Right hindlimb (tissue), 1 donor: ENCODE measurements at regions not wholly inside any gene's neighbourhood (a gene's known extent, or its start where the extent isn't known, plus 50 kb on each side); places are given as distances from the start of the nearest gene placed in this dataset.
A peak's percentile ranks its signal among the peaks of the same experiment; 100 is the strongest.

ENCODE experiments used
- DNase-seq: peaks from one replicate; pipeline ENCODE4 v3.0.0-alpha.2; 2018

DNA sequence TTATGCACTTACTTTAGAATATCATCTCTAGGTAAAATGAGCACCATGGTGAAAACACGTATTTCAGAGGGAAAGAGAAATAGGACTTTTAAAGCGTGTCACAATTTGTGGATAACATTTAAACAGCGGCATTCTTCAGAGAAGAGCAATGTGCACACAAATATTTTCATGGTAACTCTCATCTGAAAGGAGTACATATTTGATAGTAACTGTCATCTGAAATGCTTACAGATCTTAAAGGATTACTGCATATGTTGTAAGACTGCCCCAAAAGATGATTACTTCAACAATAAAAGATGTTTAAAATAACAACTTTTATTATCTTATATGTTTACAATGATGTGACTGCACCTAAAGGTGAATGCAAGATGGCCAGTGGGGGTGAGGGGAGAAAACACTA lies 408.8 kb downstream of the PLA2G4A start:
- no peak for DNase-seq

DNA sequence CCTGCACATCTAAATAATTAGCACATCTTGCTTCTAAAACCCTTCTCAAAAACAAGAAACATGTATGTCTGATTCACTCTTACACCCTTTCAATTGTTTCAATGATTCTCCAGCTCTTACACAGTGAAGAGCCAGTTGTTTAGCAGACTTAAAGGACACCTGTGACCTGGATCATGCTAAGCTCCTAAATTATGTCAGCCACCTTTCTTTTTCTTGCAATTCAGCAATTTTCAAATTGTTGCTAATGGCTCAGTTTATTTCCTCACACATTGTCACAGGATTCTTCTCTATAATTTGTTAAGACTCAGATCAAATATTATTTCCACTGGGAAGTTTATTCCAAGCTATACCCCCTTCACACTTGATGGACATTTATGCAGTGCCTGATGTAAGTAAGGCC lies 413.2 kb downstream of the PLA2G4A start:
- no peak for DNase-seq

DNA sequence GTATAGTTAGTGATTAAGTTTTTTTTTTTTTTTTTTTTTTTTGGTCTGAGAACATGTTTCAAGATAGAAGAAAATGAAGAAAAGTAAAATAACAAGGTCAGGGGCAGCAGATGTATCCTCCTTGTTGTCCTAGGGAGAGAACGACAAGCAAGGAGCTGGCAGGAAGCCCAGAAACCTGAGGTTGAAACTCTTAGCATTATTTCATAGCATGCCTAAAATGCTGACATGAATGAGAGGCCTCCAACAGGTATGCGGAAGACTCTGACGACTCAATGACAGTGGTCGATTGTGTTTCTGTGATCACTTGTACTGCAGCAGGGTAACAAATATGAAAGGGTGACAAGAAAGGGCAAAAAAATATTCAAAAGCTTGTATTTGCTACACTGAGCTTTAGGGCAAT lies 415.9 kb downstream of the PLA2G4A start:
- DNase-seq = peak; percentile 29

DNA sequence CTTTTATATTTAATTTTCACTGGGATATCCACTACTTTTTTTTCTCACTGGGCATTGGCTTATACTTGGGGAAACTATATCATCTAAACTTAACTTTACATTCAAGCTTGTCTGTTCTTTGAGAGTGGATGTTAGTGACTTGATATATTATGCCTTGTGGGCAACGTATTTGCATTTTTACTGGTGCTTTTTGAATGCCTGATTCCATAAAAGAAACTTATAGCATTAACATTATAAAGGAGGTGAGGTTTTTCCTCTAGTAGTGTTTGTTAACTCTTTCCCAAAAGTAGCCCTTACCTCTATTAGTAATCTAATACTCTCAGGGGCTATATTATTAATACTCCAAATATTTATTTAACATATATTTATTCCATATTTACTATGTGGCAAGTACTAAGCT lies 416.5 kb downstream of the PLA2G4A start:
- DNase-seq = no peak

DNA sequence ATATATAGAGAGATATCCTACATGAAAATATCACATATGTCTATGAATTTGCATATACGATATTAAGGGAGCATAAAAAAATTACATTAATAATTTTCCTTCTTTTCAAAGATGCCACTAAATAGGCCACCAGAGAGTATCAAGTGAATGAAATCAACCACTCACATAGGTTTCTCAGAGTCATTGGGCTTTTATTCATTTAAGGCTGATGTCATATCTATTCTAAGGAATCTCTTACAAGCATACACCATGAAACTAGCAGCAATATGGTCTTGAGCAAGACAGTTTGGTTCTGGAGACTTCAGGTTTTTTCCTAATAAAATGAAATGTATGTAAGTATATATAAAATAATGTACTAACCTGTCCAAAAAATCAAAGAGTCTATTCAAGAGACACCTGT lies 420.4 kb downstream of the PLA2G4A start:
- DNase-seq = no peak

DNA sequence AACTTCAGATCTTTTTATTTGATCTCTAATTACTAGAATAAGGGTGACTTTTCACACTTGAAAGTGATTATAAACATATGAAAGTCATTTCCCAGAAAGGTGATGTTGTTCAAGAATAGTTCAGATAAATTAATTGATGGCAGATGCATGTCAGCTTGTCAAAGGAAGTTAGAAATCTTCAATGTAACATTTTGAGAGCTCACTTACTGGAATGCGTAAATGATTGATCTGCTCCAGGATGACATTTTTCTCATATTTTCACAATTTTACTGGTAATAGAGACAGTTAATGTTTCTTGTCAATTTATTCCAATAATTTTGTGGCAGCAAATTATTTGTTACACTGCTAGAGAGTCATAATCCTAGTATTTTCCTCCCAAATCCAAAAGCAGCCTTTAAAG lies 424.2 kb downstream of the PLA2G4A start:
- DNase-seq = no peak

DNA sequence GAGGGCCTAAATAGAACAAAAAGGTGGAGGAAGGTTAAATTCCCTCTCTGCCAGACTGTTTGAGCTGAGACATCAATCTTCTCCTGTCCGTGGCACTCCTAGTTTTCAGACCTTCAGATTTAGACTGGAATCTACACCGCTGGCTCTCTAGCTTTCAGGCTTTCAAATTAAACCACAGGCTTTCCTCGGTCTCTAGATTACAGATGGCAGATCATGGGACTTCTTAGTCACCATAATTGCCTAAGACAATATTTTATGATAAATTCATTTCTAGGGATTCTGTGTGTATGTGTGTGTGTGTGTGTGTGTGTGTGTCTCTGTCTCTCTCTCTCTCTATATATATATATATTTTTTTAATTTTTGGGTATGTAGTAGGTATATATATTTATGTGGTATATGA lies 428.7 kb downstream of the PLA2G4A start:
- no peak for DNase-seq

DNA sequence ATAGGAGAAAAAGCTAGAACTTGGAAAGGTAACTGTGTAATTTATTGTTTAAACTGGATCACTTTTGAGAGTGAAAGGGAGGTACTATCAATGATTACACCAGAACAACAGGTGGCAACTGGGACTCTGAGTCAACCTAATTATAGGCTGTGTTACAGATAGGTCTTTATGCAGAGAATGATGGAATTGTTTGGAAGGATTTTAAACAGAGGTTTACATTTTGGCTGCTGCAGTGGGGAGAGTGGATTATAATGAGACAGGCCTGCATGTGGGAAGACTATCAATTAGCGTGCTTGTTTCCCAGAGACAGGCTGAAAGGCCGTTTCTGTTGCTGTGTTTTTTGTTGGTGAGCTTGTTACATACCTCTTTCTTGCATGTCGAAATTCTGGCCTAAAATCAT lies 432.9 kb downstream of the PLA2G4A start:
- no peak for DNase-seq

DNA sequence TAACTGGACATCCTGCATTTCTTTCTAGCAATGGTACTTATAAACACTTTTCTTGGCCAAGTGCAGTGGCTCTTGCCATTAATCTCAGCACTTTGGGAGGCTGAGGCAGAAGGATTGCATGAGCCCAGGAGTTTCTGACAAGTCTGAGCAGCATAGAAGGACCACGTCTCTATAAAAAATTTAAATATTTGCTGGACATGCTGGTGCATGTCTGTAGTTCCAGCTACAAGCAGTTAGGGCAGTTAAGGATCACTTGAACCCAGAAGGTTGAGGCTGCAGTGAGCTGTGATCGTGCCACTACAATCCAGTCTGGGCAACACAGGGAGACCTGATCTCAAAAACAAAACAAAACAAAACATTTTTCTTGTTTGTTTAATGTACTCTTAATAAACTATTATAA lies 434.0 kb downstream of the PLA2G4A start:
- no peak for DNase-seq

DNA sequence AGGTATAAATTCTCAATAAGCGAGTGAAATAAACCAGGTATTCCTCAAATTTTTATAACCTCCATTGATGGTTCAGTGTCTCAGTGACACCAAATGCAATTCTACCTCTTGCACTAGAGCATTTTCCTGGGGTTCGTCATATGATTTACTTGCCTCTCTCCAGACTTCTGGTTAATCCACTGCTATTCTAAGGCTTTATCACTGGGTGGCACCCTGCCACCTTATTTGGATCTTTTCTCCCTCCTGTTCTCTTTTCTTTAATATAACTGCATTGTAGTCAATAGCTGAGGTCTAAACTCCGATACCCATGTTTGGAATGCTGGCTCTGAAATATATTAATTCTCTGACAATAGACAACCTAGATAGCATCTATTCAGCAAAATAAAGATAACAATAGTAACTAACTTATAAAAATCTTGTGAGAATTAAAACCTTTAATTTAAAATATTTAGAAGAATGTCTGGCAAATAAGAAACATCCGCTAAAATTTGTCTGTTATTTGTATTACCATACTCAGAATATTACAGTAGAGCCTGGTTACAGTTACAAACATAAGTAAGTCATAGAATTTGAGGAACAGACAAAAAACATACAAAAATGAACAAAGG lies 436.4 kb downstream of the PLA2G4A start:
- DNase-seq = peak; percentile 22

DNA sequence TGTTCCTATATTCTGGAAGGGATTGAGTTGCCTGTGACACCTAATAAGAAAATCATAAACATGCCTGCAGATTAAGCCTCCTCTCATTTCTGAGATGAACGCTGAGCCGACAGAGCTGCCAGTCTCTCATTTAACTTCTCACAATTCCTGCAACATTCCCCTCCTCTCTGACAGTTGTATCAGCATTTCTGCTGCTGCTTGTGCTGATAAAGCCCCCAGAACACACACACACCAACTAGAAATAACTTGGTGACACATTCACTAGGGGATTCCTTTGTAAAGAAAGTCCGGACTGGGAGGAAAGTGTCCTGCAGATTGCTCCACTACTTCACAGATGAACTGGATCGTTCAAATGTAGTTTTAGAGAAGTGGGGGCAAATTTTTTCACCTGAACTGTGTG lies 437.3 kb downstream of the PLA2G4A start:
- DNase-seq = no peak

DNA sequence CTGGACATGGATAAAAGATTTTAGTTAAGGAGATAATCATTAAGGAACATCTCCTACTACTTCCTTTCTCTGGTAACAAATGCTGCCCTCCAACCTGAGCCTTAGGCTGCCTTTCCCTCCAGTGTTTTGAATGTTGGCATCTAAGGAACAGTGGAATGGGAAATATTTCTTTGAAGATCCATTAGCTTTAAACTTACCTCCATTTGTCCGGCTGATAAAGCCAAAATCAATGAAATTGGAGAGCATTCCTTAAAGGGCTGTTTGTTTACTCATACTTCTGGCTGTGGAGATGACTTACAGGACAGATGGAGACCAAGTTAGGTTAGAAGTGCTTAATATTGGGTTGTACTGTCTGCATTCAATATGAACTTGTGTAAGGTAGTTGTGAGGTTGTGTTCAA lies 439.1 kb downstream of the PLA2G4A start:
- no peak for DNase-seq

DNA sequence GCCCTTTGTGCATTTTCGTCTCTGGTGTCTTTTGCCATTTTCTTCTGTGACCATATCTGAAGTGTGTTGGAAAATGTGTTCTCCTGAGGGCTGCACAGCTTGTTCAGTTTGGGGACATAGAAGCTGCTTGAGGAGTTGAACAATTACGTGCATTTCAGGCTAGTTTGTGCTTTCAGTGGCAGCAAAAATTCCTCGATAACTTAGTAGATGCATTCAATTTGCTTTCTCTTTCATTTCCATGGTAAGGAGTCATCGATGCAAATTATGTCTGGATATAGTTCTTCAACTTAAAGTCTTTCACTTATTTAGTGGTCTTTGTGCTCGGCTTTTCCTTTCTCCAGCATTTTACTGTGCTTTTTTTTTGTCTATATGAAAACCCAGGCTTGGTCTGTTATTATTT lies 441.5 kb downstream of the PLA2G4A start:
- no peak for DNase-seq

DNA sequence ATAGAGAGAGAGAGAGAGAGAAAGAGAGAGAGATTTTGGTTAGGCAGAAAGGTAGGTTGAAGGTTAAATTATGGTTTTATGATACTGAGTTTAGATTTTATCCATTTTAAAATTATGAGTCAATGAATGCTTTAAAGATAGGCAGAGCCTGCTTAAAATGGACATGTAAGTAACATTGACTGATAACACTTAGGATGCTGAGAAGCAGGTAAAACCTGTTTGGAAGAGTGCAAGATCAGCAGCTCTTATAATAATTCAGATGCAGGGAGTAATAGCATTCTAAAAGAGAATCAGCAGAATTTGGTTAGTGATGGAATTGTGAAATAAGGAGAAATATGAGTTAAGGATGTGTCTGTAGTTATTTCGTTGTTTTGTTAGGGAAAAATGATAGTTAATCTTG lies 446.6 kb downstream of the PLA2G4A start:
- no peak for DNase-seq

DNA sequence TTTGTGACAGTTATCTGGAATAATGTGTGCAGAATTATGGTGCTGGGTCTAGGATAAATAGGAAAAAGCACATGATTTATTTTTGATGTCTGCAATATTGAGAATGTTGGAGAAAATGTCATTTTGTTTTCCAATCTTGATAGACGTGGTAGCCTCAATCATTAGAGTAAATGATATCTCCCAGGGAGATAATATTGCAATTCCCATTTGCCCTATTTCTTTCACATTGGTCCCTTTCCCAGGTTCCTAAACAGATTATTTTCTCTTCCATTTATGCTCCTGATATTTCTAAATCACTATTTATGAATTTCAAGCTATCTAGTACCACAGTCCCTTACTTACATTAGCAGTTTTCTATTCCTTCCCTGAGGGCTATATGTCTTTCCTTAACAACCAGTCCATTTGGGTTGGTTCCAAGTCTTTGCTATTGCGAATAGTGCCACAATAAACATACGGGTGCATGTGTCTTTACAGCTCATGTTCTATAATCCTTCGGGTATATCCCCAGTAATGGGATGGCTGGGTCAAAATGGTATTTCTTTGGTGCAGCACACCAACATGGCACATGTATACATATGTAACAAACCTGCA lies 447.3 kb downstream of the PLA2G4A start:
- no peak for DNase-seq

DNA sequence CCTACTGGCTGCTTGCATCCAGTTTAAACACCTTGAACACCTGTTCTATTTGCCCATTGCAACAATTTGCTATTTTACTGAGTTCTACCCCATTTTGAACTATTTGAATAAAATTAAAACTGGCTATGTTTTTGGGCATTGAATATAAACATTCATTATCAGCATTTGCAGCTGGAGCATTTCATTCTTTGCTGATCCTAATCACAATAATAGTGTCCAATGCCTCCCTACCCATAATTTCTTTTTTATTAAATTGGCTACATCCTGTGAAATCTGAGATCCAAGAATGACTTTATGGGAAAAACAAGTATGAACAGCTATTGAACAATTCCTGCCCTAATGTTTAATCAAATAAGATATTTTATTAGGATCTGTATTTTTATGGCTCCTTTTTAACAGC lies 447.9 kb downstream of the PLA2G4A start:
- no peak for DNase-seq

DNA sequence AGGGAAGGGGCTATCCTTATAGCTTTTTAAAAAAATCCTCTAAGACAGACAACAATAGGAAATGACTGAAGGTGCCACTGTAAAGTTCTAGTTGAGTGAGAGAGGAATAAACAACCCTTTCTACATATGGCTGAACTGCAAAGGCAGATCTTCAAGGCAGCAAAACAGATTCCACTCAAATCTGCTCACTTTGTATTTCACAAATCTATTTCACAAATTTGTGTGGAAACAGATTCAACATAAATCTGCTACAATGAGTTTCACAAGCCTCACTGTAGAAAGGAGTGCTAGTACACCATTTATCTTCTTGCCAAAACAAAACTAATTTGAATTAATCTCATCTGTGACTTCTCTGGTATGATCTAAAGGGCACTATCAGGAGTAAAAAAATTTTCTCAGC lies 451.3 kb downstream of the PLA2G4A start:
- DNase-seq = no peak

DNA sequence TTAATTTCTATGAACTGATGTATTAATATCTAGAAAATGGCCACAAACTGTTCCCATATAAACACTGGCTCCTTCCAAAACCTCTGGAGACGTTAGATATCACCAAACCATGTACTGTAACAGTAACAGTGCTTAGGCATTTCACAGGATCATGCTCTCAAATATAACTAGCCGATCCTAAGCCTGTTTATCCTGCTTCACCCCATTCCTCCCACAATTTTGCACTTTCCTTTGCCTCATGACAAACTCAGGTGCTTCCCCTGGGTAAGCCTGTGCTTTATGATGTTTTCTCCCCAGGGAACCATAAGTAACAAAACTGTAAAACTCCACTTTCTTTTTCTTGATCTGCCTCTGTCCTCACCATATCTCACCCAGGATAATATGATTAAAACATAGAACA lies 452.3 kb downstream of the PLA2G4A start:
- no peak for DNase-seq

DNA sequence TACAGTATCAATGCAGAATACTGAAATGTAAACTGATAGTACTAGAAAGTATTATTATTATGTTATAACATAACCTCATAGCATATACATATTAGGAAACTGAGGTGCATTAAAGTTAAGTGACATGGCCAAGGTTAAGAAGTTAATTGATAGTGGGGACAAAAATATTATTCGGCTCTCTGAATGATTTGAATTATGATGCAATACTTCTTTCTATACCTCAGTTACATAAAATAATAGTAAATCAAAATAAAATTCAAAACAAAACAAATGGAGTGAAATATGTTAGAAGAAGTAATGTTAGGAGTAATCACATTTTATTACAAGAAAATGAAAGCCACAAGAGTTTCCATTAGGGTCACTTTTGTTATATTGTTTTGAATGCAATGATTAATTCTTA lies 455.2 kb downstream of the PLA2G4A start:
- no peak for DNase-seq

DNA sequence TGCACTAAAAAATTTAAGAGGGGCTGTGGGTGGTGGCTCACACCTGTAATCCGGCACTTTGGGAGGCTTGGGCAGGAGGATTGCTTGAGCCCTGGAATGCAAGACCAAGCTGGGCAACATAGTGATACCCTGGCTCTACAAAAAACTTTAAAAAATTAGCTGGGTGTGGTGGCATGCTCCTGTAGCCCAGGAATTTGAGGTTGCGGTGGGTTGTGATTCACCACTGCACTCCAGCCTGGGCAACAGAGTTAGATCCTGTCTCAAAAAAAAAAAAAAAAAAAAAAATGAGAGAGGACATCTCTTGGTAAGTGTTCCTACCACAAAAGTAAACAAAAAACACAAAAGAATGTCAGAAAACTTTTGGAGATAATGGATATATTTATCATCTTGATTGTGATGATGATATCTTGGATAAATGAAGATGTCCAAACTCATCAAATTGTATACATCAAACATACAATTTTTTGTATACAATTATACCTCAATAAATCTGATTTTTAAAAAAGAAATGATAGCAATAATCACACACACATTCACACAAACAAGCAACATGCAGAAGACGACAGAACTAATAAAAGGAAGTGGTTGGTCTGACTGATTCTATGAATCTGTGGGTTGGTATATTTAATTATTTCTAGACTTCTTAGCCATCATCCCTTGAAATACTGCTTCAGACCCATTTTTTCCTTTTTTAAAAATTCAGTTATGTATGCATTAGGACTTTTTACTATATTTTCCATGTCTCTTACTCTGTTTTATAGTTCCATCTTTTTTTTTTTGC lies 465.9 kb downstream of the PLA2G4A start:
- DNase-seq = no peak

DNA sequence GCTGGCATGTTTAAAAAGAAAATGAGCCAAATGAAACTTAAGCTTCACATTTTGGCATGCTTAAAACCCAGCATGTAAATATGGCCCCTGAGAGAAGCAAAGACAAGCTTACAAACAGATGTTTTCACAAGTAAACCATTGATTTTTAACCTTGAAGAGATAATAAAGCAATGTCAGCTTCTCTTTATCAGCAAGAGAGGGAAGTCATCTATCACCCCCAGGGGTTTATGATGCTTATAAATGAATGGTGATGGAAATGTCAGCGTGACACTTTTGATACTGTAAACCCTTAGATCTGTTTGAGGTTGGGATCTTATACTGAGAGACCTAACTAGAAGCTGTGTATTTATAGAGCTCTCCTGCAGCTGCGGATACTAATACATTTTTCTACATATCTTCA lies 471.3 kb downstream of the PLA2G4A start:
- no peak for DNase-seq

DNA sequence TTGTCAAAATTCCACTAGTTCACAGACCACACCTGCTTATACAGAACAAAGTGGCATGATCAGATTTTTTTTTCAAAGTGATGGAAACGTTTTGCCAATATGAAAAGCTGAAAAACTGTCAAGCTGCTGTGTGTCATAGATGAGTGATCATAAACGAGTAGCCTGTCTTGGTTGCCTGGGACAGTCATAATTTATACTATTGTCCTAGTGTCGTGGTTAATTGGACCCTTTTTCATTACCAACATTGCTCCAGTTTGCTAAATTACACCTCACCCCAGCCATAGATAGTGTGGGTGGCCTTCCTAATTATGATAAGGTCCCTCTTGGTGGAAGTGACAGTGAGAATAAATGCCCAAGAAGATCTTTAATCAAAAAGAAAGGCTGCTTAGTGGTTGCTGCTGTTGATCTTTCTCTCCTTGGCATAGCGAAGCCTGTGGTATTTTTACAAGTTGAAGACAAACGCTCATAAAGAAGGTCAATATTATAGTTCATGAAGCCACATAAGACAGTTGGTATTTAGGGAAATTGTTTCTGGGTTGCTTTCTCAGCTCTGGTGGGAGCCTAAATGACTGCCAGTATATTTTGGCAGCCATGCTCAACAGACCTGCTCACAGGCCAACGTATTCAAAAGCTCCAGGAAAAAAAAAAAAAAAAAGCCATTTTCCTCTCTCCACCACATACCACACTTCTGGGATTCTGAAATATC lies 478.1 kb downstream of the PLA2G4A start:
- peak; percentile 28 for DNase-seq

DNA sequence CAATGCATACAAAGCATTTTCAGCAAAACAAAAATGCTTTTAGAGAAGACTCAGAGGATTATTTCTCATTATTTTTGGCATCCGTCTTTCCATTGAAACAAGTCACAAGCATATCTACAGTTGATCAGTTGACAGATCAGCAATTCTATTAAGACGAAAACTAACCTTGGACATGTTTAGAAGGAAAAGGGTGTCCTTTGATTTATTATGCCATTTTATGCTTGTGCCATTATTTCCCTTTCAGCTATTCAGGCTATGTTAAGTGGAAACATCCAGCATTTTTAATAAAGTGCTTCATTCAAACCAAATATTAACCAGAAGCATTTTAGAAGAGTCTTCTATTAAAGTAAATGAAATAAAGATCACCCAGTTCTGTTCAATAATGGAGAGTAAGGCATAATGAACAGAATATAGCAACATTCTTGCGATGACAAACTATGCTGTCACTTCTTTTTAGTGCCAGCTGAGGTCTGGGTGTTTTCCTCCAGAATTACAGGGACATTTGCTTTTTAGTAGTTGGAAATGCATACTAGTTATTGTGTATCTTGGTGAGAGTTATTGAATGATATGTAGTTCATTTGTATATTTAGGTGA lies 481.4 kb downstream of the PLA2G4A start:
- no peak for DNase-seq

DNA sequence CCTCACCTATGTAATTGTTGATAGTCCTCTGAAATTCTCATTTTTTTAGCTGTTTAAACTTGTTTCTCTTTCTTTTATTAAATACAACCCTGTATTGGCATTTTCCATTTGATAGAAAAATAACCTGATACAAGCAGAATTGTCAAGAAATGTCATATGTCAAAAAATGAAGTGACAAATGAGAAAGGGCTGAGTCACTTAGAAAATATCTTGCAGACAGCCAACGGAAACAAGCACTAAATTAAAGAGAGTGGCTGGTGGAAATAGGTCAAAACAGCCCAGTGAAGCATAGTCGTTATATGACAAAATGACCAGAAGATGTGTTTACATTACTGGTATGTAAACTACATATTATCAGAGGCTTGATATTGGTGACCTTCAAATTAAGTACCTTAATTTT lies 484.4 kb downstream of the PLA2G4A start:
- no peak for DNase-seq
